ENCODE measurements at regions not wholly inside any gene's neighbourhood (a gene's known extent, or its start where the extent isn't known, plus 50 kb on each side); places are given as distances from the start of the nearest gene placed in this dataset.
A peak's percentile ranks its signal among the peaks of the same experiment; 100 is the strongest.

- no peak for ATAC-seq
- DNase-seq (ENCODE audit: low spot score) = no peak
Observed at GRCh38 chr11:123305601-123306375, 110.7 kb upstream of the CLMP start.

- ATAC-seq (no peak), DNase-seq (ENCODE audit: low spot score) (no peak)
Observed at GRCh38 chr11:123304828-123305466, 109.9 kb upstream of the CLMP start.

- DNase-seq (ENCODE audit: low spot score) (no peak), ATAC-seq (no peak)
Observed at GRCh38 chr11:123303924-123304323, 108.9 kb upstream of the CLMP start.

- ATAC-seq = no peak
Observed at GRCh38 chr11:123302751-123303195, 107.7 kb upstream of the CLMP start.

GRCh38 chr11:123301696-123302400 is 106.8 kb upstream of the CLMP start:
- DNase-seq (ENCODE audit: low spot score) (peak; percentile 53), ATAC-seq (peak; percentile 94)

More at GRCh38 chr11:123302751-123303195, 107.7 kb upstream of the CLMP start:
- DNase-seq (ENCODE audit: low spot score) = no peak

GRCh38 chr11:123301013-123301591 is 106.1 kb upstream of the CLMP start:
- ATAC-seq (no peak), DNase-seq (ENCODE audit: low spot score) (no peak)

GRCh38 chr11:123299721-123300120 is 104.7 kb upstream of the CLMP start:
- no peak for DNase-seq (ENCODE audit: low spot score)
- no peak for ATAC-seq

GRCh38 chr11:123298488-123299447 is 103.7 kb upstream of the CLMP start:
- no peak for DNase-seq (ENCODE audit: low spot score)

GRCh38 chr11:123292647-123293046 is 97.6 kb upstream of the CLMP start:
- ATAC-seq = no peak

More at GRCh38 chr11:123298488-123299447, 103.7 kb upstream of the CLMP start:
- no peak for ATAC-seq

GRCh38 chr11:123291201-123291869 is 96.3 kb upstream of the CLMP start:
- no peak for DNase-seq (ENCODE audit: low spot score)
- no peak for ATAC-seq

More at GRCh38 chr11:123292647-123293046, 97.6 kb upstream of the CLMP start:
- DNase-seq (ENCODE audit: low spot score) = no peak

GRCh38 chr11:123286761-123287160 is 91.7 kb upstream of the CLMP start:
- ATAC-seq = no peak
- DNase-seq (ENCODE audit: low spot score) = no peak

GRCh38 chr11:123286255-123286654 is 91.2 kb upstream of the CLMP start:
- DNase-seq (ENCODE audit: low spot score) = no peak
- ATAC-seq = no peak

- ATAC-seq (no peak), DNase-seq (ENCODE audit: low spot score) (no peak)
Observed at GRCh38 chr11:123284454-123284853, 89.4 kb upstream of the CLMP start.

GRCh38 chr11:123282597-123282996 is 87.5 kb upstream of the CLMP start:
- ATAC-seq = no peak
- no peak for DNase-seq (ENCODE audit: low spot score)

GRCh38 chr11:123273616-123274015 is 78.6 kb upstream of the CLMP start:
- DNase-seq (ENCODE audit: low spot score) = no peak
- no peak for ATAC-seq

- DNase-seq (ENCODE audit: low spot score) (no peak), ATAC-seq (no peak)
Observed at GRCh38 chr11:123272565-123272964, 77.5 kb upstream of the CLMP start.

GRCh38 chr11:123268156-123268555 is 73.1 kb upstream of the CLMP start:
- ATAC-seq = no peak
- DNase-seq (ENCODE audit: low spot score) = no peak

- DNase-seq (ENCODE audit: low spot score) (no peak), ATAC-seq (no peak)
Observed at GRCh38 chr11:123265951-123266350, 70.9 kb upstream of the CLMP start.

GRCh38 chr11:123264431-123264780 is 69.4 kb upstream of the CLMP start:
- no peak for ATAC-seq
- DNase-seq (ENCODE audit: low spot score) = no peak

Measured in left lobe of liver (tissue), 2 donors.